Endodermal cell (in vitro differentiated cells): ENCODE measurements at regions not wholly inside any gene's neighbourhood (a gene's known extent, or its start where the extent isn't known, plus 50 kb on each side); places are given as distances from the start of the nearest gene placed in this dataset.

Source experiments
- DNase-seq: peaks from one replicate; pipeline ENCODE4 v3.0.0-alpha.2; 2017
- H3K27ac ChIP-seq: 2 replicates; pipeline ENCODE4 v1.5.1; 2013; ENCODE audit warnings: mild to moderate bottlenecking, low read depth, low read length, moderate library complexity
- H3K27me3 ChIP-seq: 2 replicates; pipeline ENCODE4 v1.6.1; 2013; ENCODE audit warnings: mild to moderate bottlenecking, low read length, moderate library complexity; ENCODE audit not compliant: insufficient read depth, control insufficient read depth, poor library complexity, severe bottlenecking
- H3K36me3 ChIP-seq: 2 replicates; pipeline ENCODE4 v1.7.0; 2013; ENCODE audit warnings: mild to moderate bottlenecking, low read length, moderate library complexity; ENCODE audit not compliant: control insufficient read depth, insufficient read depth
- H3K4me1 ChIP-seq: one replicate; pipeline ENCODE4 v1.7.0; 2013; ENCODE audit warnings: low read length; ENCODE audit not compliant: control insufficient read depth, insufficient read depth
- H3K4me3 ChIP-seq: 2 replicates; pipeline ENCODE4 v1.5.1; 2013; ENCODE audit warnings: mild to moderate bottlenecking, low read length, moderate library complexity
- H3K9ac ChIP-seq: 2 replicates; pipeline ENCODE4 v1.6.1; 2013; ENCODE audit warnings: mild to moderate bottlenecking, low read length, moderate library complexity; ENCODE audit not compliant: poor library complexity, severe bottlenecking; ENCODE audit errors: extremely low read depth
- H3K9me3 ChIP-seq: 2 replicates; pipeline ENCODE4 v1.6.1; 2013; ENCODE audit warnings: mild to moderate bottlenecking, low read length, moderate library complexity; ENCODE audit not compliant: control insufficient read depth
- H3K27ac Mint-ChIP-seq: 2 replicates; pipeline ENCODE4 v1.8.0; 2020; ENCODE audit warnings: mixed read lengths
- H3K27me3 Mint-ChIP-seq: 2 replicates; pipeline ENCODE4 v1.8.0; 2021; ENCODE audit warnings: mild to moderate bottlenecking, mixed read lengths; ENCODE audit not compliant: insufficient read depth
- H3K36me3 Mint-ChIP-seq: 2 replicates; pipeline ENCODE4 v1.8.0; 2020; ENCODE audit warnings: low read depth, mixed read lengths
- H3K4me1 Mint-ChIP-seq: 2 replicates; pipeline ENCODE4 v1.8.0; 2020; ENCODE audit warnings: mixed read lengths
- H3K4me3 Mint-ChIP-seq: 2 replicates; pipeline ENCODE4 v1.8.0; 2020; ENCODE audit warnings: mild to moderate bottlenecking, moderate library complexity, mixed read lengths
- H3K9me3 Mint-ChIP-seq: 2 replicates; pipeline ENCODE4 v1.8.0; 2020; ENCODE audit warnings: mild to moderate bottlenecking, mixed read lengths
- CTCF ChIP-seq: fragments of 200-600 bp; sonication (generic); conservative IDR thresholded peaks from 2 replicates; pipeline ENCODE4 v1.5.0; 2021; ENCODE audit warnings: antibody characterized with exemption, mild to moderate bottlenecking
- WGBS, 2 experiments: methylation state at CpG; one replicate each; pipeline versions ENCODE4 v1.1.5 to v1.1.7; 2013; ENCODE audit warnings: missing lambda C conversion rate in 2 of 2, mixed read lengths in 1 of 2; ENCODE audit not compliant: insufficient coverage in 1 of 2, insufficient read length in 1 of 2; 5-methylcytosine and 5-hydroxymethylcytosine counted together

- H3K4me3 ChIP-seq: no peak overlapping the region
- Mint-ChIP-seq H3K4me1 (peaks cover 17% of the 10 kb centered on the region), H3K4me3 (no peak overlapping the region), H3K27ac (no peak overlapping the region), H3K36me3 (no peaks in the 10 kb centered on the region), H3K27me3 (peaks cover 76% of the 10 kb centered on the region), H3K9me3 (no peaks in the 10 kb centered on the region)
- H3K27ac ChIP-seq: no peak overlapping the region
- H3K4me1 ChIP-seq: peaks cover 5% of the 10 kb centered on the region
- TF ChIP-seq CTCF: no peak
- WGBS, 2 experiments: 93 to 100% methylated on average over 2 to 5 of the region's 5 CpGs
- H3K27me3 ChIP-seq: peaks cover 55% of the 10 kb centered on the region
- H3K9me3 ChIP-seq: no peaks in the 10 kb centered on the region
- H3K36me3 ChIP-seq: no peaks in the 10 kb centered on the region
- H3K9ac ChIP-seq: no peak overlapping the region
- no peak for DNase-seq
These were observed 71.6 kb upstream of the NECTIN1 start for GRCh38 chr11:119800619-119801018.

- Mint-ChIP-seq H3K4me1 (peaks cover 21% of the 10 kb centered on the region), H3K27me3 (peaks cover 78% of the 10 kb centered on the region), H3K36me3 (no peaks in the 10 kb centered on the region), H3K4me3 (no peak overlapping the region), H3K27ac (no peak overlapping the region), H3K9me3 (no peaks in the 10 kb centered on the region)
- Histone ChIP-seq H3K4me3 (no peak overlapping the region), H3K9me3 (no peaks in the 10 kb centered on the region), H3K9ac (no peak overlapping the region), H3K27me3 (peaks cover 55% of the 10 kb centered on the region), H3K36me3 (no peaks in the 10 kb centered on the region), H3K4me1 (peaks cover 5% of the 10 kb centered on the region), H3K27ac (no peak overlapping the region)
- WGBS, 2 experiments: 90 to 92% methylated on average over 2 of the region's 2 CpGs
- no peak for TF ChIP-seq CTCF
- DNase-seq: no peak
These were observed 71.2 kb upstream of the NECTIN1 start for GRCh38 chr11:119800171-119800570.

GRCh38 chr11:119798656-119799055 lies 69.7 kb upstream of the NECTIN1 start:
- Histone ChIP-seq H3K4me3 (no peak overlapping the region), H3K9me3 (no peaks in the 10 kb centered on the region), H3K27me3 (peaks cover 62% of the 10 kb centered on the region), H3K9ac (no peak overlapping the region), H3K36me3 (no peaks in the 10 kb centered on the region), H3K27ac (no peak overlapping the region), H3K4me1 (peaks cover 5% of the 10 kb centered on the region)
- 80 to 88% methylated on average over 2 to 3 of the region's 3 CpGs for WGBS, 2 experiments
- Mint-ChIP-seq H3K4me3 (no peak overlapping the region), H3K27ac (no peak overlapping the region), H3K9me3 (no peaks in the 10 kb centered on the region), H3K27me3 (peaks cover 86% of the 10 kb centered on the region), H3K36me3 (no peaks in the 10 kb centered on the region), H3K4me1 (peaks cover 31% of the 10 kb centered on the region)
- DNase-seq: no peak
- no peak for TF ChIP-seq CTCF
